Trophoblast cell (in vitro differentiated cells and primary cell): ENCODE measurements at regions not wholly inside any gene's neighbourhood (a gene's known extent, or its start where the extent isn't known, plus 50 kb on each side); places are given as distances from the start of the nearest gene placed in this dataset.

Source experiments
- DNase-seq, 2 donors: peaks; one replicate each; pipeline ENCODE4 v3.0.0-alpha.2; 2016
- H2AFZ ChIP-seq: 2 replicates; pipeline ENCODE4 v1.6.1; 2013; ENCODE audit warnings: low read length, moderate library complexity, mild to moderate bottlenecking; ENCODE audit not compliant: insufficient read depth, poor library complexity
- H2AK5ac ChIP-seq: 2 replicates; pipeline ENCODE4 v1.6.1; 2013; ENCODE audit warnings: mild to moderate bottlenecking, low read length
- H2BK120ac ChIP-seq: 2 replicates; pipeline ENCODE4 v1.6.1; 2013; ENCODE audit warnings: low read length, mild to moderate bottlenecking, moderate library complexity; ENCODE audit not compliant: insufficient read depth, poor library complexity
- H2BK12ac ChIP-seq: 2 replicates; pipeline ENCODE4 v1.6.1; 2013; ENCODE audit warnings: mild to moderate bottlenecking, low read length, moderate library complexity
- H2BK5ac ChIP-seq: 2 replicates; pipeline ENCODE4 v1.6.1; 2013; ENCODE audit warnings: low read length, low read depth, moderate library complexity, mild to moderate bottlenecking; ENCODE audit not compliant: poor library complexity
- H3K14ac ChIP-seq: 2 replicates; pipeline ENCODE4 v1.6.1; 2013; ENCODE audit warnings: mild to moderate bottlenecking, low read length
- H3K18ac ChIP-seq: 2 replicates; pipeline ENCODE4 v1.6.1; 2013; ENCODE audit warnings: mild to moderate bottlenecking, low read length
- H3K23ac ChIP-seq: 2 replicates; pipeline ENCODE4 v1.6.1; 2013; ENCODE audit warnings: low read length
- H3K27ac ChIP-seq: 2 replicates; pipeline ENCODE4 v1.5.1; 2013; ENCODE audit warnings: low read depth, mild to moderate bottlenecking, inconsistent platforms, low read length, moderate library complexity
- H3K27me3 ChIP-seq: 2 replicates; pipeline ENCODE4 v1.6.1; 2013; ENCODE audit warnings: inconsistent platforms, mild to moderate bottlenecking, low read length, moderate library complexity; ENCODE audit not compliant: insufficient read depth
- H3K36me3 ChIP-seq, 2 experiments: 1 replicate in 1 of 2; 2 replicates in 1 of 2; pipeline ENCODE4 v1.6.1; 2013; ENCODE audit warnings: low read length in 2 of 2, mild to moderate bottlenecking in 2 of 2, moderate library complexity in 1 of 2; ENCODE audit not compliant: insufficient read depth in 2 of 2, control insufficient read depth in 1 of 2
- H3K4ac ChIP-seq: 2 replicates; pipeline ENCODE4 v1.6.1; 2013; ENCODE audit warnings: low read depth, mild to moderate bottlenecking, low read length, moderate library complexity
- H3K4me1 ChIP-seq, 2 experiments: 1 replicate in 1 of 2; 2 replicates in 1 of 2; pipeline ENCODE4 v1.6.1; 2013; ENCODE audit warnings: low read length in 2 of 2, mild to moderate bottlenecking in 2 of 2, moderate library complexity in 1 of 2; ENCODE audit not compliant: insufficient read depth in 2 of 2, control insufficient read depth in 1 of 2
- H3K4me2 ChIP-seq: 2 replicates; pipeline ENCODE4 v1.6.1; 2013; ENCODE audit warnings: inconsistent platforms, mild to moderate bottlenecking, low read length, moderate library complexity
- H3K4me3 ChIP-seq: 2 replicates; pipeline ENCODE4 v1.5.1; 2013; ENCODE audit warnings: mild to moderate bottlenecking, low read depth, low read length, inconsistent platforms
- H3K79me1 ChIP-seq: one replicate; pipeline ENCODE4 v1.6.1; 2013; ENCODE audit warnings: low read length
- H3K79me2 ChIP-seq: 2 replicates; pipeline ENCODE4 v1.6.1; 2013; ENCODE audit warnings: low read length, mild to moderate bottlenecking; ENCODE audit not compliant: control insufficient read depth, insufficient read depth, poor library complexity
- H3K9ac ChIP-seq: 2 replicates; pipeline ENCODE4 v1.6.1; 2013; ENCODE audit warnings: mild to moderate bottlenecking, low read length
- H3K9me3 ChIP-seq: 2 replicates; pipeline ENCODE4 v1.6.1; 2013; ENCODE audit warnings: low read depth, mild to moderate bottlenecking, control low read depth, inconsistent platforms, low read length; ENCODE audit not compliant: insufficient read depth
- H4K12ac ChIP-seq: 2 replicates; pipeline ENCODE4 v1.6.1; 2013; ENCODE audit warnings: low read depth, mild to moderate bottlenecking, low read length, moderate library complexity
- H4K8ac ChIP-seq: 2 replicates; pipeline ENCODE4 v1.6.1; 2013; ENCODE audit warnings: low read depth, mild to moderate bottlenecking, low read length, moderate library complexity
- H4K91ac ChIP-seq: one replicate; pipeline ENCODE4 v1.6.1; 2013; ENCODE audit warnings: low read depth, mild to moderate bottlenecking, low read length, moderate library complexity
- WGBS: extraction: QIAGEN DNeasy Blood & Tissue Kit; methylation state at CpG from one replicate; pipeline ENCODE4 v1.1.7; 2013; ENCODE audit warnings: missing lambda C conversion rate; ENCODE audit not compliant: insufficient read length, insufficient coverage; ENCODE audit errors: extremely low coverage; 5-methylcytosine and 5-hydroxymethylcytosine counted together

DNA sequence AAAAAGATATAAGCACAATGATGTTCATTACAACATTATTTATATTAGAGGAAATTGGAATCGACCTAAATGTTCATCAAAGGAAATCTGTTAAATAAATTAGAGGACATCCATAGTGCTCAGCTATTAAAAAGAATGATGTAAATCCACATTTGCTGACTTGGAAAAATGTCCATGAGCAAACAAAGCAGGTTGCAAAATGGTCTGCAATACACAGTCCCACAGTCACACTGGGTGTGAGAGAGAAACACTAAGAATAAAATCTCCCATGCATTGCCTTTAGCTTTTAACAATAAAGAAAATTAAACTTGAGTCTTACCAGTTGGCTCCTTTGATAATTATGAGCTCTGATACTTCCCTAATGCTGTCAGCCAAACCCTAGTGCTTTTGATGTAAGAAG is 811.1 kb upstream of the SALL3 start:
- no peak overlapping the region for H2BK120ac ChIP-seq
- no peaks in the 10 kb centered on the region for H3K36me3 ChIP-seq

DNA sequence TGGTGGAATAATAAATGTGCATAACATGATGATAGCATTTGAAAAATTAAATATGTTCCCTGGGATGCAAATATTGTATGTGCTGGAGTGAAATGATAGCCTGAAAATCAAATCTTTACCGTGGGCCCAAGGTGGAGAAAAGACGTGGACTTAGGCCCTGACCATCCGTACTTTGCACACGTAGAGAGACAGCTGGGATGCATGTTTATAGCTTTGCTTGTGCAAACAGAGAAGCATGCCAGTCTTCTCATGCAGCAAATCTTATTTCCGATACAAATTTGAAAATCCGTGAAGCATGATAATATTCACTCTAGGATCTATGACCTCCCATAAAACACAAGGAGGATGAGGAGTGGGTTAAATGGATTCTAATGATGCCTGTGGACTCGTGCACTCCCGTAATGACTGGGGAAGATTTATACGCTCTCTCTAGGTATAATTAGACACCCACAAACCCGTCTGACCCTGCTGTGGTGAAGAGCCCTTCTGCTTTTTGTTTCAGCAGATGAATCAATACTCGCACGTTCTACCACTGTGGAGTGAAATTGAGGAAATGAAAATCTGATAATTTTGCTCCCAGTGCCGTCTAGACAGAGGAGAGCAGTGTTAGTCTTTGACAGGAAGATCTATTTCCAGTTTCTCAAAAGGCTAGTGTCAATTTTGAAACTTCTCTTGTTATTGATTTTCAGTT is 810.3 kb upstream of the SALL3 start:
- no peak overlapping the region for H3K4me2 ChIP-seq
- no peaks in the 10 kb centered on the region for H3K36me3 ChIP-seq
- H3K18ac ChIP-seq = no peak overlapping the region
- no peaks in the 10 kb centered on the region for H3K27me3 ChIP-seq
- no peak overlapping the region for H4K91ac ChIP-seq
- no peak overlapping the region for H2AK5ac ChIP-seq
- no peaks in the 10 kb centered on the region for H3K4me1 ChIP-seq
- no peak overlapping the region for H3K4me3 ChIP-seq
- peaks cover 1% of the 10 kb centered on the region for H3K9me3 ChIP-seq
- H3K4ac ChIP-seq = no peak overlapping the region
- no peak for DNase-seq
- no peak overlapping the region for H3K9ac ChIP-seq
- H2BK12ac ChIP-seq = no peak overlapping the region
- no peak overlapping the region for H3K23ac ChIP-seq
- H3K14ac ChIP-seq = no peak overlapping the region
- no peak overlapping the region for H4K12ac ChIP-seq
- H2BK5ac ChIP-seq = no peak overlapping the region
- no CpG with 5 or more reads among the region's 13 CpGs for WGBS
- no peak overlapping the region for H4K8ac ChIP-seq
- no peaks in the 10 kb centered on the region for H3K79me2 ChIP-seq
- no peak overlapping the region for H2BK120ac ChIP-seq
- no peak overlapping the region for H2AFZ ChIP-seq
- H3K27ac ChIP-seq = no peak overlapping the region
- H3K79me1 ChIP-seq = no peaks in the 10 kb centered on the region

More for the DNA sequence above, 811.1 kb upstream of the SALL3 start:
- Histone ChIP-seq H3K23ac (no peak overlapping the region), H2AK5ac (no peak overlapping the region), H3K4me3 (no peak overlapping the region), H3K79me1 (no peaks in the 10 kb centered on the region), H2AFZ (no peak overlapping the region), H2BK5ac (no peak overlapping the region), H3K4me2 (no peak overlapping the region), H3K27me3 (no peaks in the 10 kb centered on the region), H3K9ac (no peak overlapping the region), H3K4me1 (no peaks in the 10 kb centered on the region), H4K91ac (no peak overlapping the region), H3K4ac (no peak overlapping the region), H3K27ac (no peak overlapping the region), H4K8ac (no peak overlapping the region), H3K14ac (no peak overlapping the region), H3K79me2 (no peaks in the 10 kb centered on the region), H4K12ac (no peak overlapping the region), H2BK12ac (no peak overlapping the region), H3K9me3 (peaks cover 1% of the 10 kb centered on the region), H3K18ac (no peak overlapping the region)
- DNase-seq = no peak
- no CpG with 5 or more reads among the region's 1 CpG for WGBS

DNA sequence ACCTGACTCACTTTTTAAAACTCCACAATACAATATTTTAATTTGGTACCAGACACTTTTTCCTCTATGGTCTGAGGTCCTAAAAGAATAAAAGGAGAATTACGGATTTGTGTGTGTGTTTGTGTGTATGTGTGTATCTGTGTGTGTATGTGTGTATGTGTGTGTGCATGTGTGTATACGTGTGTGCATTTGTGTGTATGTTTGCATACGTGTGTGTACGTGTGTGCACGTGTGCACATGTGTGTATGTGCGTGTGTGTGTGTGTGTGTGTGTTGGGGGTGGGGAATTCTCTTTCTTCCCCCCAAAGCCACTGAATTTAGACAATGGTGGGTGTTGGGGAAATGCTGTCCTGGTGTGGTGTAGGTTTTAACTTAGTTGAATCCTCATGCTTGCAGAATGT is 807.7 kb upstream of the SALL3 start:
- Histone ChIP-seq H3K18ac (no peak overlapping the region), H3K79me1 (no peaks in the 10 kb centered on the region), H3K9ac (no peak overlapping the region), H3K4ac (no peak overlapping the region), H3K9me3 (peaks cover 1% of the 10 kb centered on the region), H3K36me3 (no peaks in the 10 kb centered on the region), H2BK12ac (no peak overlapping the region), H3K4me2 (no peak overlapping the region), H4K91ac (no peak overlapping the region), H2AK5ac (no peak overlapping the region), H2AFZ (no peak overlapping the region), H3K4me3 (no peak overlapping the region), H2BK120ac (no peak overlapping the region), H3K4me1 (no peaks in the 10 kb centered on the region), H3K14ac (no peak overlapping the region), H3K27ac (no peak overlapping the region), H3K27me3 (no peaks in the 10 kb centered on the region), H4K12ac (no peak overlapping the region), H4K8ac (no peak overlapping the region), H3K23ac (no peak overlapping the region), H2BK5ac (no peak overlapping the region), H3K79me2 (no peaks in the 10 kb centered on the region)
- no CpG with 5 or more reads among the region's 6 CpGs for WGBS
- DNase-seq = no peak

DNA sequence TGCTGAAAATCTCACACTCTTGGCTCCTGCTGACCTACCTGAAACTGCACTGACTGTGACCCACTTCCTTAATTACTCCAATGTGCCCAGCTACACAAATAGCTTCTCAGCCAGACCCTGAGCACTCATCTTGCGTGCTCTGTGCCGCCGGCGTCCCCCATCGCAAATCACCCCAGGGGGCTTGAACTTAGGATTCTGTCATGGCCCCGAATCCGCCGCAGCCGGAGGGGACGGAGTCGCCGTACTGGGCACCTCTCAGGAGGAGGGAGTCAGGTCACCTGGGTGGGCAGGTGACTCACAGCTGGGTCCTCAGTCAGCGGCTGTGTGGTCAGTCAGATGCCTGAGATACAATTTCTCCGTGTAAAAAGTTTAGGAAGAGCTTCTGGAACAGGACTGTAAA is 804.9 kb upstream of the SALL3 start:
- Histone ChIP-seq H2AK5ac (no peak overlapping the region), H3K27ac (no peak overlapping the region), H3K4me3 (no peak overlapping the region), H3K9ac (no peak overlapping the region), H2BK5ac (no peak overlapping the region), H4K12ac (no peak overlapping the region), H3K79me1 (no peaks in the 10 kb centered on the region), H4K8ac (no peak overlapping the region), H3K79me2 (no peaks in the 10 kb centered on the region), H3K36me3 (no peaks in the 10 kb centered on the region), H3K18ac (no peak overlapping the region), H3K14ac (no peak overlapping the region), H3K9me3 (peaks cover 1% of the 10 kb centered on the region), H2AFZ (no peak overlapping the region), H3K23ac (no peak overlapping the region), H2BK120ac (no peak overlapping the region), H3K4me2 (no peak overlapping the region), H4K91ac (no peak overlapping the region), H3K4ac (no peak overlapping the region), H3K4me1 (no peaks in the 10 kb centered on the region), H2BK12ac (no peak overlapping the region), H3K27me3 (no peaks in the 10 kb centered on the region)
- no CpG with 5 or more reads among the region's 14 CpGs for WGBS
- no peak for DNase-seq
